Body of pancreas (tissue), 4 donors: ENCODE measurements at regions not wholly inside any gene's neighbourhood (a gene's known extent, or its start where the extent isn't known, plus 50 kb on each side); places are given as distances from the start of the nearest gene placed in this dataset.

ENCODE experiments used
- ATAC-seq: fragments of 150-250 bp; one replicate; pipeline ENCODE4 v1.9.1; 2016
- DNase-seq, 4 donors: peaks; one replicate each; pipeline ENCODE4 v3.0.0-alpha.2; 2019
- H3K27ac ChIP-seq, 4 donors: fragments of 200-600 bp; sonication (generic); 1 replicate in 3 of 4; 2 replicates in 1 of 4; pipeline versions ENCODE4 v1.5.1 to v1.6.1; 2016 to 2019; ENCODE audit warnings: mild to moderate bottlenecking in 1 of 4, mixed read lengths in 1 of 4, moderate library complexity in 1 of 4
- H3K27me3 ChIP-seq, 2 donors: fragments of 200-600 bp; sonication (generic); one replicate each; pipeline ENCODE4 v1.6.0; 2016; ENCODE audit warnings: mild to moderate bottlenecking in 1 of 2
- H3K36me3 ChIP-seq, 2 donors: fragments of 200-600 bp; sonication (generic); replicated peaks in 1 of 2; 2 replicates each; pipeline ENCODE4 v1.5.1; 2016; ENCODE audit warnings: low read depth in 2 of 2; ENCODE audit not compliant: insufficient read depth in 1 of 2
- H3K4me1 ChIP-seq: fragments of 200-600 bp; sonication (generic); one replicate; pipeline ENCODE4 v1.6.0; 2016
- H3K4me3 ChIP-seq, 2 donors: fragments of 200-600 bp; sonication (generic); 1 replicate in 1 of 2; 2 replicates in 1 of 2; pipeline ENCODE4 v1.5.1; 2016 to 2019
- H3K9me3 ChIP-seq, 3 donors: fragments of 200-600 bp; sonication (generic); 1 replicate in 2 of 3; 2 replicates in 1 of 3; pipeline ENCODE4 v1.5.1; 2016
- POLR2A ChIP-seq, 3 donors: fragments of 450-650 bp; IDR thresholded peaks; one replicate each; pipeline ENCODE4 v1.6.1; 2016; ENCODE audit warnings: antibody characterized with exemption in 3 of 3, mild to moderate bottlenecking in 2 of 3
- WGBS, 2 donors: methylation state at CpG; one replicate each; pipeline ENCODE4 v1.1.5; 2017; 5-methylcytosine and 5-hydroxymethylcytosine counted together
- intact Hi-C: fragments of 100-400 bp; cut with DNase I; formaldehyde crosslinking; loops from one replicate; pipeline ENCODE4 v1.15.1; 2023
- TF ChIP-seq, protein P1 (sequence below), 7 experiments: fragments of 450-650 bp in 4 of 7; fragments of 200-600 bp in 3 of 7; sonication (generic) in 3 of 7; IDR thresholded peaks; one replicate each; pipeline ENCODE4 v1.5.1; 2016 to 2019; ENCODE audit warnings: antibody characterized with exemption in 7 of 7

DNA sequence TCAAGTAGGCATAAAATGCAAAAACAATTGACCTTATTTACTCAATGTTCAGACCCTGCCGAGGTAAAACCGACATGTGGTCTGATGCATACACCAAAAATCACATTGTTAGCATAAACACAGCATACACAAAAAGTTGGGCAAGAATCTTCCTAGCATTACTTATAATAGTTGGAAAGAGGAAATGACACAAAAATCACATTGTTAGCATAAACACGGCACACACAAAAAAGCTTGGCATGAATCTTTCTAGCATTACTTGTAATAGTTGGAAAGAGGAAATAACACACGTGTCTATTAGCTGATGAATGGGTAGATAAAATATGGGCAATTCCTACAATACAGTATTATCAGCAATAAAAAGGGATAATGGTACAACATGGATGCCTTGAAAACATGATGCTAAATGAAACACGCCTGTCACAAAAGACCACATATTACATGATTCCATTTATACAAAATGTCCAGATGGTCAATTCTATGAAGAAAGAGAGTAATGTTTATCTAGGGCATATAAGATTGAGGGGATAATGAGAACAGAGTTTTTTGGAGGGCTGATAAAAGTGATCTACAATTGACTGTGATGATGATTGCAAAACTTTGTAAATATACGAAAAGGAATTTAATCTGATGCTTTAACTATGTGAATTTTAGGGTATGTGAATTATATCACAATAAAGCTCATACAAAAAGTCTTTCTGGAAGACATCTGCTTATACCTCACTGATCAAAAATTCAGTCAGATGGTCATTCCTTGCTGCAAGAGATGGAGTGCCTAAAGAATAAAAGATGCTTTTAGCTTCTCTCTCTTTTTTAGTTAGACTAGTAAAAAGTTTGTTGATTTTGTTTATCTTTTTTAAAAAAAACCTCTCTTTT is 1019.5 kb upstream of the CITED2 start:
- H3K4me3 ChIP-seq, result no peak overlapping the region
- ATAC-seq (no peak), DNase-seq (no peak)
- no peaks in the 10 kb centered on the region for H3K36me3 ChIP-seq
- H3K9me3 ChIP-seq, result no peaks in the 10 kb centered on the region
- H3K4me1 ChIP-seq, result no peaks in the 10 kb centered on the region
- no peaks in the 10 kb centered on the region for H3K27me3 ChIP-seq
- WGBS, 2 donors, result 34 to 40% methylated on average over 6 of the region's 6 CpGs
- TF ChIP-seq, protein P1, sequence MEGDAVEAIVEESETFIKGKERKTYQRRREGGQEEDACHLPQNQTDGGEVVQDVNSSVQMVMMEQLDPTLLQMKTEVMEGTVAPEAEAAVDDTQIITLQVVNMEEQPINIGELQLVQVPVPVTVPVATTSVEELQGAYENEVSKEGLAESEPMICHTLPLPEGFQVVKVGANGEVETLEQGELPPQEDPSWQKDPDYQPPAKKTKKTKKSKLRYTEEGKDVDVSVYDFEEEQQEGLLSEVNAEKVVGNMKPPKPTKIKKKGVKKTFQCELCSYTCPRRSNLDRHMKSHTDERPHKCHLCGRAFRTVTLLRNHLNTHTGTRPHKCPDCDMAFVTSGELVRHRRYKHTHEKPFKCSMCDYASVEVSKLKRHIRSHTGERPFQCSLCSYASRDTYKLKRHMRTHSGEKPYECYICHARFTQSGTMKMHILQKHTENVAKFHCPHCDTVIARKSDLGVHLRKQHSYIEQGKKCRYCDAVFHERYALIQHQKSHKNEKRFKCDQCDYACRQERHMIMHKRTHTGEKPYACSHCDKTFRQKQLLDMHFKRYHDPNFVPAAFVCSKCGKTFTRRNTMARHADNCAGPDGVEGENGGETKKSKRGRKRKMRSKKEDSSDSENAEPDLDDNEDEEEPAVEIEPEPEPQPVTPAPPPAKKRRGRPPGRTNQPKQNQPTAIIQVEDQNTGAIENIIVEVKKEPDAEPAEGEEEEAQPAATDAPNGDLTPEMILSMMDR (IDR thresholded peaks at IDR 0.05), result no peak
- no peak for TF ChIP-seq POLR2A (IDR thresholded peaks at IDR 0.05)
- no peak overlapping the region for H3K27ac ChIP-seq
- intact Hi-C loops, result no loop called here

DNA sequence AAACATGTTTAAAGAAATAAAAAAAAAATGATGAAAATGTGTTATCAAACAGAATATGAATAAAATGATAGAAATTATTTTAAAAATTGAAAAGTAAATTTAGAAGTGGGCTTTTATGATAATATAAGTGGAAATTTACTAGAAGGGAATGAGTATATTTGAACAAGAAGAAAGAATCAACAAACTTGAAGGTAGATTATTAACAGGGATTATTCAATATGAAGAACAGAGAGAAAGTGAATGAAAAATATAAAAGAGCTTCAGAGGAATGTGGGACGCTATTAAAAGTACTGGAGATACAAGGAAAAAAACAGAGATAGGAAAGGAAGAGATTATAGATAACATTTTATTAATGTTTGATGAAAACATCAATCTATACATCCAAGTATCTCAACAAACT is 1014.4 kb upstream of the CITED2 start:
- Histone ChIP-seq H3K27ac (no peak overlapping the region), H3K4me3 (no peak overlapping the region), H3K9me3 (no peaks in the 10 kb centered on the region), H3K36me3 (no peaks in the 10 kb centered on the region), H3K27me3 (no peaks in the 10 kb centered on the region), H3K4me1 (peaks cover 4% of the 10 kb centered on the region)
- no peak for DNase-seq
- TF ChIP-seq, protein P1 (IDR thresholded peaks at IDR 0.05), result no peak
- TF ChIP-seq POLR2A (IDR thresholded peaks at IDR 0.05), result no peak
- intact Hi-C loops, result no loop called here
- WGBS, 2 donors, result 20 to 21% methylated on average over 1 of the region's 1 CpG
- ATAC-seq, result no peak

DNA sequence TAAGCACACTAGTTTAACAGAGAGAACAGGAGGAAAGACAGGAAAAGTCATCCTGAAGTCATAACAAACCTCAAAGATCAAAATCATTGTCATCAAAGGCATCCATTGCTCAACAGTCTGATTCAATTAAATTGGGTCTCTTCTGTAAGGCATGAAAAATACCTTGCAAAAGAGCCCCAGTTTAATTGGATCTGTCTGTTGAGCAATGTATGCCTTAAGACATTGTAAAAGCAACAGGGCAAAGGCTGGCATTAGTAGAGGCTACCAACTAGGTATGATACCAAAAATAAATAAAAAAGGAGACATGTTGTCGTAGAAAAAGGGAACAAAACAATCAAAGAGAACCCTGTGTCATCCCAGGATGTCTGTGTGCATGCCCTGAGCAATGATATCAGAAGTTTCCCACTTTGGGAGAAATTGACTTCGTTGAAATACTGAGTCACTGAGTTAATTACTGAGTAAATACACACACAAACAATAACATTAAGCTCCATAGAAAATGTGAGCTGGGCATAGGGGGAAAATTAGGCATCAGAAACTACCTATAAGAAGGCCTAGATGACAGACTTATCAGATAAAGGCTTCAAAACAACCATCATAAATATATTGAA is 1013.8 kb upstream of the CITED2 start:
- DNase-seq, result no peak
- H3K4me3 ChIP-seq, result no peak overlapping the region
- H3K4me1 ChIP-seq, result peaks cover 4% of the 10 kb centered on the region
- intact Hi-C loops, result no loop called here
- H3K9me3 ChIP-seq, result no peaks in the 10 kb centered on the region
- no peak overlapping the region for H3K27ac ChIP-seq
- no peaks in the 10 kb centered on the region for H3K27me3 ChIP-seq
- TF ChIP-seq, protein P1 (IDR thresholded peaks at IDR 0.05), result no peak
- no peak for TF ChIP-seq POLR2A (IDR thresholded peaks at IDR 0.05)
- 62 to 66% methylated on average over 2 of the region's 2 CpGs for WGBS, 2 donors
- no peaks in the 10 kb centered on the region for H3K36me3 ChIP-seq
- ATAC-seq, result no peak

DNA sequence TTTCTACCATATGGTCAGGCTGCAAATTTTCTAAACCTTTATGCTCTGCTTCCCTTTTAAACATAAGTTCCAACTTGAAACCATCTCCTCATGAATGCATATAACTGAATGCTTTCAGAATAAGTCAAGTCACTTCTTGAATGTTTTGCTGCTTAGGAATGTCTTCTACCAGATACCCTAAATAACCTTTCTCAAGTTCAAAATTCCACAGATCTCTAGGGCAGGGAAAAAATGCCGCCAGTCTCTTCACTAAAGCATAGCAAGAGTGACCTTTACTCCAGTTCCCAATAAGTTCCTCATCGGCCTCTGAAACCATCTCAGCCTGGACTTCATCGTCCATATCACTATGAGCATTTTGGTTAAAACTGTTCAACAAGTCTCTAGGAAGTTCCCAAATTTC is 1011.2 kb upstream of the CITED2 start:
- DNase-seq (no peak), ATAC-seq (no peak)
- H3K4me3 ChIP-seq, result no peak overlapping the region
- no peak overlapping the region for H3K27ac ChIP-seq
- H3K27me3 ChIP-seq, result no peaks in the 10 kb centered on the region
- intact Hi-C loops, result no loop called here
- peaks cover 5% of the 10 kb centered on the region for H3K4me1 ChIP-seq
- 95 to 96% methylated on average over 3 of the region's 3 CpGs for WGBS, 2 donors
- TF ChIP-seq, protein P1 (IDR thresholded peaks at IDR 0.05), result no peak
- no peak for TF ChIP-seq POLR2A (IDR thresholded peaks at IDR 0.05)
- H3K9me3 ChIP-seq, result no peaks in the 10 kb centered on the region
- H3K36me3 ChIP-seq, result no peaks in the 10 kb centered on the region
